ENCODE measurements at regions not wholly inside any gene's neighbourhood (a gene's known extent, or its start where the extent isn't known, plus 50 kb on each side); places are given as distances from the start of the nearest gene placed in this dataset.

- Mint-ChIP-seq H3K4me3 (ENCODE audit: low read depth) (no peak overlapping the region), H3K9me3 (ENCODE audit: low read depth) (no peaks in the 10 kb centered on the region), H3K27me3 (peaks cover 4% of the 10 kb centered on the region), H3K27ac (no peak overlapping the region), H3K4me1 (ENCODE audit: low read depth) (peaks cover 14% of the 10 kb centered on the region), H3K36me3 (ENCODE audit: insufficient read depth) (no peaks in the 10 kb centered on the region)
- no peak for DNase-seq (ENCODE audit: low spot score, unreplicated experiment)
- TF ChIP-seq CTCF (IDR thresholded peaks at IDR 0.05; ENCODE audit: unreplicated experiment) = no peak
Measured at GRCh38 chr5:144089401-144090021, 80.9 kb downstream of the YIPF5 start.

GRCh38 chr5:144092508-144092907 is 78.0 kb downstream of the YIPF5 start:
- no peak overlapping the region for H3K27ac Mint-ChIP-seq
- no peak for DNase-seq (ENCODE audit: low spot score, unreplicated experiment)
- H3K4me3 Mint-ChIP-seq (ENCODE audit: low read depth) = no peak overlapping the region
- H3K4me1 Mint-ChIP-seq (ENCODE audit: low read depth) = peaks cover 14% of the 10 kb centered on the region
- H3K36me3 Mint-ChIP-seq (ENCODE audit: insufficient read depth) = no peaks in the 10 kb centered on the region
- H3K9me3 Mint-ChIP-seq (ENCODE audit: low read depth) = peaks cover 3% of the 10 kb centered on the region
- TF ChIP-seq CTCF (IDR thresholded peaks at IDR 0.05; ENCODE audit: unreplicated experiment) = no peak
- H3K27me3 Mint-ChIP-seq = peaks cover 4% of the 10 kb centered on the region

GRCh38 chr5:144093400-144093799 is 77.1 kb downstream of the YIPF5 start:
- H3K4me3 Mint-ChIP-seq (ENCODE audit: low read depth) = no peak overlapping the region
- no peak for DNase-seq (ENCODE audit: low spot score, unreplicated experiment)
- H3K27ac Mint-ChIP-seq = no peak overlapping the region
- H3K9me3 Mint-ChIP-seq (ENCODE audit: low read depth) = peaks cover 3% of the 10 kb centered on the region
- H3K27me3 Mint-ChIP-seq = peaks cover 4% of the 10 kb centered on the region
- no peak for TF ChIP-seq CTCF (IDR thresholded peaks at IDR 0.05; ENCODE audit: unreplicated experiment)
- peaks cover 14% of the 10 kb centered on the region for H3K4me1 Mint-ChIP-seq (ENCODE audit: low read depth)
- no peaks in the 10 kb centered on the region for H3K36me3 Mint-ChIP-seq (ENCODE audit: insufficient read depth)

GRCh38 chr5:144093868-144094267 is 76.6 kb downstream of the YIPF5 start:
- peaks cover 4% of the 10 kb centered on the region for H3K27me3 Mint-ChIP-seq
- no peaks in the 10 kb centered on the region for H3K36me3 Mint-ChIP-seq (ENCODE audit: insufficient read depth)

DNA sequence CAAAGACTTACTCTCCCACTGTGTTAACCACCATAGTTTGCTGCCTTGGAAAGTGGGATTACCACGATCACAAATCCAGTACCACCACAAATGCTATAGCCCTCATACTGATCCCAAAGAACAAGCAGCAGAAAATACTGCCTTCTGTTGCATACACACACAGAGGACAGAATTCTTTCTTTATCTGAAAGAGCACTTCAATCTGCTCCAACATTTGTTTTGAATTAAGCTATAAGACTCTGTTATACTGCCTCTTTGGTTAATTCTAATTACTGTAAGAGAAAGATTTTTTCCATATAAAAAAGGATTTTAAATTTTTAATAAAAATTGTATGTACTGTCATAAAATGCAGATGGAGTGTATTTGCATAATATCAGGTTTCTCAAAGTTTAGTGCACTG is 69.8 kb downstream of the YIPF5 start:
- no peak overlapping the region for H3K27ac Mint-ChIP-seq
- no peak for TF ChIP-seq CTCF (IDR thresholded peaks at IDR 0.05; ENCODE audit: unreplicated experiment)

More at GRCh38 chr5:144093868-144094267, 76.6 kb downstream of the YIPF5 start:
- Mint-ChIP-seq H3K4me3 (ENCODE audit: low read depth) (no peak overlapping the region), H3K4me1 (ENCODE audit: low read depth) (peaks cover 12% of the 10 kb centered on the region), H3K27ac (no peak overlapping the region), H3K9me3 (ENCODE audit: low read depth) (peaks cover 3% of the 10 kb centered on the region)
- no peak for TF ChIP-seq CTCF (IDR thresholded peaks at IDR 0.05; ENCODE audit: unreplicated experiment)
- DNase-seq (ENCODE audit: low spot score, unreplicated experiment) = no peak

More for the DNA sequence above, 69.8 kb downstream of the YIPF5 start:
- no peak overlapping the region for H3K4me3 Mint-ChIP-seq (ENCODE audit: low read depth)
- no peaks in the 10 kb centered on the region for H3K36me3 Mint-ChIP-seq (ENCODE audit: insufficient read depth)
- no peaks in the 10 kb centered on the region for H3K27me3 Mint-ChIP-seq
- H3K9me3 Mint-ChIP-seq (ENCODE audit: low read depth) = no peaks in the 10 kb centered on the region
- no peak for DNase-seq (ENCODE audit: low spot score, unreplicated experiment)
- H3K4me1 Mint-ChIP-seq (ENCODE audit: low read depth) = no peaks in the 10 kb centered on the region

All from progenitor cell of endocrine pancreas (in vitro differentiated cells).